Putamen (tissue), 1 donor: ENCODE measurements at regions not wholly inside any gene's neighbourhood (a gene's known extent, or its start where the extent isn't known, plus 50 kb on each side); places are given as distances from the start of the nearest gene placed in this dataset.
"Not testable (repeated sequence)": the region's sequence is repeated elsewhere in the genome, so short reads cannot be mapped to it uniquely, and the experiment has no call there.

Experiments
- DNase-seq: peaks from one replicate; pipeline ENCODE4 v3.0.0-alpha.2; 2016; ENCODE audit warnings: low spot score

DNA sequence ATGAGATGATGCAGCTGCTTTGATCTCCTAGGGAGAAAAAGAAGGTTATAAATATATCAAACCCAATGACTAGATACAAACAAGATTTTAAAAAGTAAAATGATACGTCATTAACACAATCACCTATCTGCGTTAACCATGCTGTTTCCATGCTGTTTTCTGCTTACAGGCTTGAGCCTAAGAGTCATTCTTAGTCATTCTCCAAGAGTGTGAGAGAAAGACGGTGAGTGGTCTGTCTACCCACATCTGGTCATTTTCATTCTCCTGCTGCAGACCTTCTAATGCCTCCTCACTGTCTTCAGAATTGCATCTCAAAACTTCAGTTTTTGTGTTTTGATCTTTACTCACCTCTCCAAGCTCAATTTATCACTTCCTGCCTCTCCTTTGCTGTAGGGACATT lies 98.0 kb upstream of the ELMO1 start:
- DNase-seq, result no peak

- DNase-seq, result no peak
Measured at GRCh38 chr7:37549076-37549931, 100.6 kb upstream of the ELMO1 start.

GRCh38 chr7:37550426-37550825 lies 101.8 kb upstream of the ELMO1 start:
- DNase-seq, result no peak

GRCh38 chr7:37550872-37551271 lies 102.2 kb upstream of the ELMO1 start:
- DNase-seq, result no peak

- DNase-seq, result no peak
Measured at GRCh38 chr7:37552030-37552429, 103.4 kb upstream of the ELMO1 start.

DNA sequence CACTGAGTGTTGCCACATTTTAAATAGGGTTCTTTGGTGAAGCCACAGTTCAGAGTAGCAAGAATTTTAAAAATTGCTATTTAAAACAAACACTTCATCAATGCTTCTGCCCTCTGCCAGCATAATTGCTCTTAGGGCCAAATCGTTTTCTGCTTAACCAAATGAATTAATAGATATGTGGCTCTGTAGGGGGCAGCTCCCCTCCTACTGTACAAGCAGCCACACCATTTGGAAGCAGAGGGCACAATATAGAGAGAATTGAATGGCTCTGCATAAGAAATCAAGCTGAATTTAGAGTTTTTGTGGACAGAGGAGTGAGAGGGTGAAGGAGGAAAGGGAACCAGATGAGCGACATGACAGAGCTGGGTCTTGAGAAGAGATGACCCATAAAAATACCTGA lies 103.8 kb upstream of the ELMO1 start:
- not testable (repeated sequence) for DNase-seq

- DNase-seq, result no peak
Measured at GRCh38 chr7:37555528-37555927, 106.9 kb upstream of the ELMO1 start.

- no peak for DNase-seq
Measured at GRCh38 chr7:37557571-37558209, 109.0 kb upstream of the ELMO1 start.

GRCh38 chr7:37558320-37559096 lies 109.8 kb upstream of the ELMO1 start:
- DNase-seq, result no peak

DNA sequence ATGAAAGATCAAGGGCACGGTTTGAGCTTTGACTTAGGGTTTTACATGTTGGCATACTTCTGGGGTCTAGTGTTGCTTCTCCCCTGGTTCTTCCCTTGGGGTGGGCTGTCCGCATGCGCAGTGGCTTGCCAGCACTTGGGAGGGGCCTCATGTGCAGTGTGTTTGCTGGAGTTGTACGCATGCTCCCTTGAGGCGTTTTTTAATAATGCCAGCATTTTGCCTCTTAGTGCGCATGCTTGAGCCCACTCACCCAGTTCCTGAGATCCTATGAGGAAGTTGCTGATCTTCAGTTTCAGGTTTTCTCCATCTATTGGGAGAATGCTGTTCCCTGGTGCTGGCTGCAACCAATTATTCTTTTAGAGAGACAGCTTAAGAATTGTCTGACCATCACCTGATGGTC lies 113.4 kb upstream of the GPR141 start:
- DNase-seq, result no peak

- no peak for DNase-seq
Measured at GRCh38 chr7:37571806-37572205, 111.8 kb upstream of the GPR141 start.

DNA sequence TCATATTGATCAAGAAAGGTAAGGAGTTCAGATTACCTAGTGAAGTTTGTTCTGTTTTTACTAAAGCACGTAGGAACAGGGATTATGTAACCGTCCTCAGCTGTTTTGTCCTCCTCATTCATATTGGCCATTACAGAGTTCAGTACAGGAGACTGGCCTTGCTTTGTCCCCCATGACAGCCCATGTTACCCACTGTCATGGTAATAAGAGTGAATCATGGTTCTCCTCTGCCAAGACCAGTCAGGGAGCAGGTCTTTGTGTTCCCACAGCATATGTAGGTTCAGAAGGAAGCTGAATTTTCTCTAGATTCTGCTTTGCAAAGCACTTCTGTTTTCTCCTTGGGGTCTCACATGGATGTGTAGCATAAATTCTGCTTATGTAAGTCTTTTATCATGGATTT lies 106.2 kb upstream of the GPR141 start:
- DNase-seq, result no peak

DNA sequence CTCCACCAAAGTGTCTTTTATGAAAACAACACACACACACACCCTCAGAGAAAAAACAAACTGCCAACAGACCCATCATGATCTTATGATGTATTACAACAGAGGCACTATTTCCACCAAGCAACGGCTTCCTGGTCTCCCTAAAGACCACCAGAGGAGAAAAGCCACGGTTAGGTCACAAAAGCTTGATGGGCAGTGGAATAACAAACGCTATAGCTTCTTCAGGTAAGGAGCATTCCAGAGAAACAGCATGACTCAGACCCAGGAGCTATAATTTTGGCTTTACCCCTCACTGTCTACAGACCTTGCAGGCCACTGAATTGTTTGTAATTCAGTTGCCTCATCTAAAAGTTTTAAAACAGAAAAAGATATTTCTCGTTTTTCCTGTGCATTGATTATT lies 105.7 kb upstream of the GPR141 start:
- no peak for DNase-seq

DNA sequence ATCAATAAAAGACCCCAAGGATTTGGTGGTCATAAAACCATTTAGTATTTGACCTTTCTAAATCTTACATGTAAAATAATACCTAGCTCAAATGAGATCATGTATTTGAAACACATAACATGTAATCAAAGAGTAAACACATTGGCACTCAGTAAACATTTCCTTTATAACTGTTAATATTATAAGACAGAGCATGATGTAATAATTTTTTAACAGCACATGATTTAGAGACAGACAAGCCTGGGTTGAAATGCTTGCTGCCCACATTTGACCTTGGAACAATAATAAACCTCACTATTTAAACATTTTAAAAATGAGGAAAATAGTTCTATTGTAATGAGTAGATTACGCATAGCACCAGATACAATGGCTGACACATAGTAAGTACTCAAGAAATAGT lies 105.2 kb upstream of the GPR141 start:
- no peak for DNase-seq

- DNase-seq, result no peak
Measured at GRCh38 chr7:37580376-37580775, 103.2 kb upstream of the GPR141 start.

GRCh38 chr7:37584651-37585463 lies 98.7 kb upstream of the GPR141 start:
- DNase-seq, result not testable (repeated sequence)

DNA sequence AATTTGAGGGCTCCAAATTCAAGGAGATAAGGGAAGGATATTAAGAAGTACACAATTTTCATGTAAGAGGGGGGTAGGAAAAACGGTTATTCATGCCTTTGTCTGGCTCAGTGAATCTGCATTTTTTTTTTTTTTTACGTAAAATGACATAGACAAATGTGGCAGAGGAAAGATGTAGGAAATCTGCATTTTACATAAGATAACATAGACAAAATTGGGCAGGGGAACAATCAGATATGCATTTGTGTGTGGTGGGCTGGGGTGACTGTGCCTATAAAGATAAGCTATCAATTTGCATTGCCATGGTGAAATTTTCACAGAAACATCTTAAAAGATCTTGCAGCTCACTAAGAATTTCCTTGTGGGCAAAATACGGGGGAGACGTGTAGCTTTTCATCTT lies 92.7 kb upstream of the GPR141 start:
- DNase-seq, result no peak

DNA sequence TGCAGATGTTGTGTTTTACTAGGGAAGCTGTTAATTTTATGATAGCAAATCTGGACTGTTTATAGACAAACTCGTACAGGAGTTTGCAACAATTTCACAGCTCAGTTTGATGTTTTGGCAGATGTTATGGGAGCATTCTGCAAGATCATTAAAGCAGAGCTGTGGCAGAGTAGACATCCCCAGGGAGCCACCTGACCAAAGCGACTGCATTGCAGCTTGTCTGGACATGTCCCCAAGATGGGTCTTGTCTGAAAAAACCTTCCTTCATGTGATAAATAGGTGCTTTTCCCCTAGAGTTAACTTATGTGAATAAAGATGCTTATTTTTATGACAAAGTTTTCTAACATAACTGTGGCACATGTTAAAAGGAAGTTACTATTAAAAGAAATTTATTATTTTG lies 91.2 kb upstream of the GPR141 start:
- DNase-seq, result no peak

- DNase-seq, result no peak
Measured at GRCh38 chr7:37594602-37595001, 89.0 kb upstream of the GPR141 start.

GRCh38 chr7:37598824-37599223 lies 84.7 kb upstream of the GPR141 start:
- DNase-seq, result no peak

GRCh38 chr7:37601321-37601720 lies 82.2 kb upstream of the GPR141 start:
- no peak for DNase-seq

GRCh38 chr7:37604078-37604477 lies 79.5 kb upstream of the GPR141 start:
- DNase-seq, result no peak
